Liver (tissue), 3 donors: ENCODE measurements at regions not wholly inside any gene's neighbourhood (a gene's known extent, or its start where the extent isn't known, plus 50 kb on each side); places are given as distances from the start of the nearest gene placed in this dataset.

Source experiments
- EGR1 ChIP-seq, 2 donors: IDR thresholded peaks; 2 replicates each; pipeline ENCODE4 v1.6.1; 2016 to 2018; ENCODE audit warnings: antibody characterized with exemption in 2 of 2, low read depth in 2 of 2
- FOXA1 ChIP-seq: IDR thresholded peaks from 2 replicates; pipeline ENCODE4 v1.6.1; 2016; ENCODE audit warnings: antibody characterized with exemption
- GABPA ChIP-seq, 2 donors: IDR thresholded peaks in 1 of 2; conservative IDR thresholded peaks in 1 of 2; 2 replicates each; pipeline ENCODE4 v1.6.1; 2016; ENCODE audit warnings: antibody characterized with exemption in 2 of 2, mild to moderate bottlenecking in 1 of 2, moderate library complexity in 1 of 2
- NR2F2 ChIP-seq: IDR thresholded peaks from 2 replicates; pipeline ENCODE4 v1.6.1; 2016; ENCODE audit warnings: antibody characterized with exemption
- RAD21 ChIP-seq, 2 donors: IDR thresholded peaks; 2 replicates each; pipeline ENCODE4 v1.6.1; 2016; ENCODE audit warnings: antibody characterized with exemption in 2 of 2, mild to moderate bottlenecking in 2 of 2
- TAF1 ChIP-seq: conservative IDR thresholded peaks from 2 replicates; pipeline ENCODE4 v1.6.1; 2016; ENCODE audit warnings: antibody characterized with exemption, mild to moderate bottlenecking
- YY1 ChIP-seq: IDR thresholded peaks from 2 replicates; pipeline ENCODE4 v1.6.1; 2016; ENCODE audit warnings: antibody characterized with exemption, mild to moderate bottlenecking
- ZBTB33 ChIP-seq: IDR thresholded peaks from 2 replicates; pipeline ENCODE4 v1.6.1; 2016; ENCODE audit warnings: antibody characterized with exemption
- TF ChIP-seq, protein P1 (sequence below): fragments of 150-350 bp; IDR thresholded peaks from 2 replicates; pipeline ENCODE4 v1.5.1; 2017; ENCODE audit warnings: improper control_type of control experiment, low read depth, low read length; ENCODE audit not compliant: missing input control
- TF ChIP-seq, protein P2 (sequence below): IDR thresholded peaks from 2 replicates; pipeline ENCODE4 v1.6.1; 2016; ENCODE audit warnings: antibody characterized with exemption
- TF ChIP-seq, protein P3 (sequence below): IDR thresholded peaks from 2 replicates; pipeline ENCODE4 v1.6.1; 2016; ENCODE audit warnings: antibody characterized with exemption, mild to moderate bottlenecking
- TF ChIP-seq, protein P4 (sequence below): IDR thresholded peaks from 2 replicates; pipeline ENCODE4 v1.6.1; 2016; ENCODE audit warnings: antibody characterized with exemption
- donor health status: healthy.
- donor health status: healthy.

GRCh38 chr3:78420611-78421010 lies 1347.2 kb downstream of the ROBO1 start:
- TF ChIP-seq, protein P1, sequence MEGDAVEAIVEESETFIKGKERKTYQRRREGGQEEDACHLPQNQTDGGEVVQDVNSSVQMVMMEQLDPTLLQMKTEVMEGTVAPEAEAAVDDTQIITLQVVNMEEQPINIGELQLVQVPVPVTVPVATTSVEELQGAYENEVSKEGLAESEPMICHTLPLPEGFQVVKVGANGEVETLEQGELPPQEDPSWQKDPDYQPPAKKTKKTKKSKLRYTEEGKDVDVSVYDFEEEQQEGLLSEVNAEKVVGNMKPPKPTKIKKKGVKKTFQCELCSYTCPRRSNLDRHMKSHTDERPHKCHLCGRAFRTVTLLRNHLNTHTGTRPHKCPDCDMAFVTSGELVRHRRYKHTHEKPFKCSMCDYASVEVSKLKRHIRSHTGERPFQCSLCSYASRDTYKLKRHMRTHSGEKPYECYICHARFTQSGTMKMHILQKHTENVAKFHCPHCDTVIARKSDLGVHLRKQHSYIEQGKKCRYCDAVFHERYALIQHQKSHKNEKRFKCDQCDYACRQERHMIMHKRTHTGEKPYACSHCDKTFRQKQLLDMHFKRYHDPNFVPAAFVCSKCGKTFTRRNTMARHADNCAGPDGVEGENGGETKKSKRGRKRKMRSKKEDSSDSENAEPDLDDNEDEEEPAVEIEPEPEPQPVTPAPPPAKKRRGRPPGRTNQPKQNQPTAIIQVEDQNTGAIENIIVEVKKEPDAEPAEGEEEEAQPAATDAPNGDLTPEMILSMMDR, result no peak
- TF ChIP-seq FOXA1, result no peak
- TF ChIP-seq RAD21 (IDR thresholded peaks at IDR 0.05), result no peak
- TF ChIP-seq NR2F2, result no peak
- TF ChIP-seq, protein P2, sequence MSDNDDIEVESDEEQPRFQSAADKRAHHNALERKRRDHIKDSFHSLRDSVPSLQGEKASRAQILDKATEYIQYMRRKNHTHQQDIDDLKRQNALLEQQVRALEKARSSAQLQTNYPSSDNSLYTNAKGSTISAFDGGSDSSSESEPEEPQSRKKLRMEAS, result no peak
- TF ChIP-seq ZBTB33, result no peak
- no peak for TF ChIP-seq GABPA (IDR thresholded peaks at IDR 0.05 in 1 of 2, conservative IDR thresholded peaks at IDR 0.05 in 1 of 2)
- no peak for TF ChIP-seq YY1
- TF ChIP-seq EGR1 (IDR thresholded peaks at IDR 0.05; ENCODE audit: low read depth in 2 of 2), result no peak
- TF ChIP-seq, protein P3, sequence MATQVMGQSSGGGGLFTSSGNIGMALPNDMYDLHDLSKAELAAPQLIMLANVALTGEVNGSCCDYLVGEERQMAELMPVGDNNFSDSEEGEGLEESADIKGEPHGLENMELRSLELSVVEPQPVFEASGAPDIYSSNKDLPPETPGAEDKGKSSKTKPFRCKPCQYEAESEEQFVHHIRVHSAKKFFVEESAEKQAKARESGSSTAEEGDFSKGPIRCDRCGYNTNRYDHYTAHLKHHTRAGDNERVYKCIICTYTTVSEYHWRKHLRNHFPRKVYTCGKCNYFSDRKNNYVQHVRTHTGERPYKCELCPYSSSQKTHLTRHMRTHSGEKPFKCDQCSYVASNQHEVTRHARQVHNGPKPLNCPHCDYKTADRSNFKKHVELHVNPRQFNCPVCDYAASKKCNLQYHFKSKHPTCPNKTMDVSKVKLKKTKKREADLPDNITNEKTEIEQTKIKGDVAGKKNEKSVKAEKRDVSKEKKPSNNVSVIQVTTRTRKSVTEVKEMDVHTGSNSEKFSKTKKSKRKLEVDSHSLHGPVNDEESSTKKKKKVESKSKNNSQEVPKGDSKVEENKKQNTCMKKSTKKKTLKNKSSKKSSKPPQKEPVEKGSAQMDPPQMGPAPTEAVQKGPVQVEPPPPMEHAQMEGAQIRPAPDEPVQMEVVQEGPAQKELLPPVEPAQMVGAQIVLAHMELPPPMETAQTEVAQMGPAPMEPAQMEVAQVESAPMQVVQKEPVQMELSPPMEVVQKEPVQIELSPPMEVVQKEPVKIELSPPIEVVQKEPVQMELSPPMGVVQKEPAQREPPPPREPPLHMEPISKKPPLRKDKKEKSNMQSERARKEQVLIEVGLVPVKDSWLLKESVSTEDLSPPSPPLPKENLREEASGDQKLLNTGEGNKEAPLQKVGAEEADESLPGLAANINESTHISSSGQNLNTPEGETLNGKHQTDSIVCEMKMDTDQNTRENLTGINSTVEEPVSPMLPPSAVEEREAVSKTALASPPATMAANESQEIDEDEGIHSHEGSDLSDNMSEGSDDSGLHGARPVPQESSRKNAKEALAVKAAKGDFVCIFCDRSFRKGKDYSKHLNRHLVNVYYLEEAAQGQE, result no peak
- TF ChIP-seq TAF1, result no peak
- TF ChIP-seq, protein P4, sequence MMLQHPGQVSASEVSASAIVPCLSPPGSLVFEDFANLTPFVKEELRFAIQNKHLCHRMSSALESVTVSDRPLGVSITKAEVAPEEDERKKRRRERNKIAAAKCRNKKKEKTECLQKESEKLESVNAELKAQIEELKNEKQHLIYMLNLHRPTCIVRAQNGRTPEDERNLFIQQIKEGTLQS, result no peak
